ENCODE measurements at regions not wholly inside any gene's neighbourhood (a gene's known extent, or its start where the extent isn't known, plus 50 kb on each side); places are given as distances from the start of the nearest gene placed in this dataset.
"Not testable (repeated sequence)": the region's sequence is repeated elsewhere in the genome, so short reads cannot be mapped to it uniquely, and the experiment has no call there.

GRCh38 chr19:30066781-30067759 is 125.0 kb downstream of the URI1 start:
- no peak for DNase-seq

GRCh38 chr19:30067956-30068506 is 126.0 kb downstream of the URI1 start:
- not testable (repeated sequence) for DNase-seq

GRCh38 chr19:30068528-30069395 is 126.7 kb downstream of the URI1 start:
- DNase-seq, result no peak

- no peak for DNase-seq
Observed at GRCh38 chr19:30069535-30070197, 127.6 kb downstream of the URI1 start.

- DNase-seq, result no peak
Observed at GRCh38 chr19:30070198-30070967, 128.3 kb downstream of the URI1 start.

GRCh38 chr19:30070968-30071632 is 129.1 kb downstream of the URI1 start:
- DNase-seq, result no peak

- DNase-seq, result no peak
Observed at GRCh38 chr19:30071871-30072270, 129.8 kb downstream of the URI1 start.

- DNase-seq, result no peak
Observed at GRCh38 chr19:30073152-30074000, 131.3 kb downstream of the URI1 start.

GRCh38 chr19:30074096-30074495 is 132.1 kb downstream of the URI1 start:
- DNase-seq, result no peak

- DNase-seq, result no peak
Observed at GRCh38 chr19:30074741-30075715, 133.0 kb downstream of the URI1 start.

GRCh38 chr19:30076101-30076551 is 134.1 kb downstream of the URI1 start:
- no peak for DNase-seq

GRCh38 chr19:30076751-30077670 is 135.0 kb downstream of the URI1 start:
- no peak for DNase-seq

GRCh38 chr19:30077851-30078355 is 135.9 kb downstream of the URI1 start:
- no peak for DNase-seq

GRCh38 chr19:30078381-30078910 is 136.4 kb downstream of the URI1 start:
- no peak for DNase-seq

- DNase-seq, result no peak
Observed at GRCh38 chr19:30079200-30079599, 137.2 kb downstream of the URI1 start.

- DNase-seq, result no peak
Observed at GRCh38 chr19:30082168-30082567, 140.1 kb downstream of the URI1 start.

- no peak for DNase-seq
Observed at GRCh38 chr19:30082611-30083010, 140.6 kb downstream of the URI1 start.

All from activated CD4-positive, alpha-beta T cell treated with anti-CD3 and anti-CD28 coated beads, Interleukin-2, amount 50 U/mL, for 16 hours (primary cell).